ENCODE measurements at regions not wholly inside any gene's neighbourhood (a gene's known extent, or its start where the extent isn't known, plus 50 kb on each side); places are given as distances from the start of the nearest gene placed in this dataset.

DNA sequence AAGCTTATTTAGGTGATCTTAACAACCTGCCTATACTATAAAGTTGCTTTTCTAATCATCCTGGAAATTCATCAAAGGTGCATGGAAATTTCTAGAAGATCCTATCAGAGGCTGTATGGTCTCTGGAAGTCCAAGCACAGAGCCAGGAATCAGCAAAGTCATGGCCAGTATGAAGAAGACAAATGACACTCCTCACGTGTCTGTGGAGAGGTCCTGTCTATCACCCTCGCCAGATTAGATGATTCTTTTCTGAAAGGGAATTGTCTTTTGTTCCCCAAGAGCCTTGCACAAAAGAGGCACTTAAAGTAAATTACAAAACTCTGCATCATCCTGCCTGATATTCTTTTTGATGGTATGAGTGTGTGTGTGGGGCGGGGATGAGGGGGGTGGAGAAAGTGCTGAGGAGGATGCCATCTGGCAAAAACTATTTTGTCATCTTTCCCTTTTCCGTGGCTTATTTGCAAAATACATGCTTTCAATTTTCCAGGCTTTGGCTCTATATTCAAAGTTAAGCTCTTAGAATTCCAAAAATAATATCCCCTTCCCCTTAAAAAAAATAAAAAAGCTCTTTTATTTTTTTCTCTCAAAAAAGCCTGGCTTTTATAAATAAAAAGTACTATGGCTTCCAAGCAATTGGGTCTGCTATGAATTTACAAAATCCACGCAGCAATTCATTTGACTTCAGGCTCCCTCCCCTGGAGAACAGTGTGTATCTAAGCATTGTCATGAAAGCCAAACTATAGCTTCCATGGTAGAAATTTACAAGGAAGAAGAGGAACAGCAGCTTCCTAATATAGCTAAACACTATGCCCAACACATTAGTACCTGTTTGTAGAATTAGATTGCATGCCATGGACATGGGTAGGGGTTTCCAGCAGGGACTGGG is 185.2 kb upstream of the ARG1 start:
- intact Hi-C loops (cut with micrococcal nuclease; ENCODE audit: unreplicated experiment) = no loop called here
- H3K4me1 ChIP-seq (ENCODE audit: insufficient read depth, low read length, poor library complexity, severe bottlenecking) = peaks cover 51% of the 10 kb centered on the region
- no TSS peak for BruUV-seq (replicated peaks)
- H3K27me3 ChIP-seq (replicated peaks; ENCODE audit: insufficient read depth, low read depth, low read length, poor library complexity) = no peaks in the 10 kb centered on the region
- H3K9me3 ChIP-seq (ENCODE audit: low read depth, low read length, poor library complexity, severe bottlenecking) = peaks cover 7% of the 10 kb centered on the region
- H3K27ac ChIP-seq (ENCODE audit: low read depth, low read length, poor library complexity, severe bottlenecking) = peak overlapping the region; percentile 68
- peak; percentile 90 for DNase-seq (ENCODE audit: low spot score)
- ChIA-PET POLR2A (ENCODE audit: low non-redundant PET) (no interaction called here), CTCF (no interaction called here)
- no peaks in the 10 kb centered on the region for H3K36me3 ChIP-seq (ENCODE audit: insufficient read depth, low read length, poor library complexity, severe bottlenecking)
- TF ChIP-seq EZH2 (IDR thresholded peaks at IDR 0.05; ENCODE audit: borderline replicate concordance, low read depth, low read length, poor library complexity, severe bottlenecking) = no peak
- H3K4me3 ChIP-seq (ENCODE audit: low read depth, low read length, poor library complexity, severe bottlenecking) = no peak overlapping the region

DNA sequence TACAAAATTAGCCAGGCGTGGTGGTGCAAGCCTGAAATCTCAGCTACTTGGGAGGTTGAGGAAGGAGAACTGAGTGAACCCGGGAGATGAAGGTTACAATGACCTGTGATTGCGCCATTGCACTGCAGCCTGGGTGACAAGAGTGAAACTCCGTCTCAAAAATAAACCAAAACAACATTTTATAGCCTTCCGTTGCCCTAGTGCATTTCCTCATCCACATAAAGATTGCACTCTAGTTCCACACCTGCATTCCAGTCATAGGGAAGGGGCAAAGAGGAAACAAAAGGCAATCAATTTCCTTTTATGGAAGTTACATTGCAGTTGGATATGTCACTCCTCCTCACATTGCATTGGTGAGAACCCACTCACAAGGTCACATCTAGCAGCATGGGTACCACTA is 182.7 kb upstream of the ARG1 start:
- ChIA-PET POLR2A (ENCODE audit: low non-redundant PET) (no interaction called here), CTCF (no interaction called here)
- Histone ChIP-seq H3K9me3 (ENCODE audit: low read depth, low read length, poor library complexity, severe bottlenecking) (peaks cover 23% of the 10 kb centered on the region), H3K27ac (ENCODE audit: low read depth, low read length, poor library complexity, severe bottlenecking) (no peak overlapping the region), H3K4me1 (ENCODE audit: insufficient read depth, low read length, poor library complexity, severe bottlenecking) (peaks cover 29% of the 10 kb centered on the region), H3K36me3 (ENCODE audit: insufficient read depth, low read length, poor library complexity, severe bottlenecking) (no peaks in the 10 kb centered on the region), H3K27me3 (replicated peaks; ENCODE audit: insufficient read depth, low read depth, low read length, poor library complexity) (no peaks in the 10 kb centered on the region), H3K4me3 (ENCODE audit: low read depth, low read length, poor library complexity, severe bottlenecking) (no peak overlapping the region)
- DNase-seq (ENCODE audit: low spot score) = no peak
- no TSS peak for BruUV-seq (replicated peaks)
- TF ChIP-seq EZH2 (IDR thresholded peaks at IDR 0.05; ENCODE audit: borderline replicate concordance, low read depth, low read length, poor library complexity, severe bottlenecking) (no peak), CTCF (conservative IDR thresholded peaks at IDR 0.05; ENCODE audit: low read depth, low read length) (no peak)
- intact Hi-C loops (cut with micrococcal nuclease; ENCODE audit: unreplicated experiment) = no loop called here

DNA sequence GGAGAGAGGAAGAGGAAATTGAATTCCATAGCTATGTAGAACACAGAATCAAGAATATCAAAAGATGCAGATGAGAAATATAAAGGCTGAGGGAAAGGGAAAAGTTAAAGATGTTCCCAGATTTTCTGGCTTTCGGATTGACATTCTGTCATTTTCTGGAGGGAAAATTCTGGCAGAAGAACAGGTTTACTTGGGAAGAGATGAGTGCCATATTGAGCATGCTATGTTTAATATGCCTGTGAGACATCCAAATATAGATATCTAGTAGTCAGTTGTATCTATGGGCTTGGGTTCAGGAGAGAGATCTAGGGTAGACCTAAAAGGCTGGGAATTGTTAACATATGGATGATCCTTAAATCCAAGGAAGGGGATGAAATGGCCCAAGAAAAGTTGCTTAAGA is 181.9 kb upstream of the ARG1 start:
- TF ChIP-seq EZH2 (IDR thresholded peaks at IDR 0.05; ENCODE audit: borderline replicate concordance, low read depth, low read length, poor library complexity, severe bottlenecking) (no peak), CTCF (conservative IDR thresholded peaks at IDR 0.05; ENCODE audit: low read depth, low read length) (no peak)
- Histone ChIP-seq H3K27ac (ENCODE audit: low read depth, low read length, poor library complexity, severe bottlenecking) (no peak overlapping the region), H3K9me3 (ENCODE audit: low read depth, low read length, poor library complexity, severe bottlenecking) (peaks cover 23% of the 10 kb centered on the region), H3K4me3 (ENCODE audit: low read depth, low read length, poor library complexity, severe bottlenecking) (no peak overlapping the region), H3K36me3 (ENCODE audit: insufficient read depth, low read length, poor library complexity, severe bottlenecking) (no peaks in the 10 kb centered on the region), H3K27me3 (replicated peaks; ENCODE audit: insufficient read depth, low read depth, low read length, poor library complexity) (no peaks in the 10 kb centered on the region), H3K4me1 (ENCODE audit: insufficient read depth, low read length, poor library complexity, severe bottlenecking) (peaks cover 28% of the 10 kb centered on the region)
- CTCF ChIA-PET = no interaction called here
- POLR2A ChIA-PET (ENCODE audit: low non-redundant PET) = no interaction called here
- intact Hi-C loops (cut with micrococcal nuclease; ENCODE audit: unreplicated experiment) = no loop called here
- DNase-seq (ENCODE audit: low spot score) = no peak
- BruUV-seq (replicated peaks) = no TSS peak

DNA sequence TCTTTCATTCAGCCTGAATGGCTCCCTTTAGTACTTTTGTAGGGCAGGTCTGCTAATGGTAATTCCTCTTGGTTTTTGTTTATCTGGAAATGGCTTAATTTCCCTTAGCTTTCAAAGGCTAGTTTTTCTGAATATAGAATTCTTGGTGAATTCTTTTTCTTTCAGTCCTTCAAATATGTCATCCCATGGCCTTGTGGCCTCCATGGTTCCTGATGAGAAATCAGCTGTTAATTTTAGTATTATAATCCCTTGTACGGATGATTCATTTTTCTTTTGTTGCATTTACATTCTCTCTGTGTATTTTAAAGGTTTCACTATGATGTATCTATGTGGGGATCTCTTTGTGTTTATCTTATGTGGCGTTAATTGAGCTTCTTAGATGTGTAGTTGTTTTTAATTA is 179.6 kb upstream of the ARG1 start:
- TF ChIP-seq CTCF (conservative IDR thresholded peaks at IDR 0.05; ENCODE audit: low read depth, low read length) (no peak), EZH2 (IDR thresholded peaks at IDR 0.05; ENCODE audit: borderline replicate concordance, low read depth, low read length, poor library complexity, severe bottlenecking) (no peak)
- DNase-seq (ENCODE audit: low spot score) = no peak
- Histone ChIP-seq H3K4me3 (ENCODE audit: low read depth, low read length, poor library complexity, severe bottlenecking) (no peak overlapping the region), H3K27ac (ENCODE audit: low read depth, low read length, poor library complexity, severe bottlenecking) (no peak overlapping the region), H3K9me3 (ENCODE audit: low read depth, low read length, poor library complexity, severe bottlenecking) (peaks cover 23% of the 10 kb centered on the region), H3K27me3 (replicated peaks; ENCODE audit: insufficient read depth, low read depth, low read length, poor library complexity) (no peaks in the 10 kb centered on the region), H3K4me1 (ENCODE audit: insufficient read depth, low read length, poor library complexity, severe bottlenecking) (peaks cover 11% of the 10 kb centered on the region), H3K36me3 (ENCODE audit: insufficient read depth, low read length, poor library complexity, severe bottlenecking) (no peaks in the 10 kb centered on the region)
- POLR2A ChIA-PET (ENCODE audit: low non-redundant PET) = no interaction called here
- intact Hi-C loops (cut with micrococcal nuclease; ENCODE audit: unreplicated experiment) = no loop called here
- no TSS peak for BruUV-seq (replicated peaks)
- CTCF ChIA-PET = no interaction called here

Measured in A673 (cell line).